ENCODE measurements at regions not wholly inside any gene's neighbourhood (a gene's known extent, or its start where the extent isn't known, plus 50 kb on each side); places are given as distances from the start of the nearest gene placed in this dataset.
"Not testable (repeated sequence)": the region's sequence is repeated elsewhere in the genome, so short reads cannot be mapped to it uniquely, and the experiment has no call there.

DNA sequence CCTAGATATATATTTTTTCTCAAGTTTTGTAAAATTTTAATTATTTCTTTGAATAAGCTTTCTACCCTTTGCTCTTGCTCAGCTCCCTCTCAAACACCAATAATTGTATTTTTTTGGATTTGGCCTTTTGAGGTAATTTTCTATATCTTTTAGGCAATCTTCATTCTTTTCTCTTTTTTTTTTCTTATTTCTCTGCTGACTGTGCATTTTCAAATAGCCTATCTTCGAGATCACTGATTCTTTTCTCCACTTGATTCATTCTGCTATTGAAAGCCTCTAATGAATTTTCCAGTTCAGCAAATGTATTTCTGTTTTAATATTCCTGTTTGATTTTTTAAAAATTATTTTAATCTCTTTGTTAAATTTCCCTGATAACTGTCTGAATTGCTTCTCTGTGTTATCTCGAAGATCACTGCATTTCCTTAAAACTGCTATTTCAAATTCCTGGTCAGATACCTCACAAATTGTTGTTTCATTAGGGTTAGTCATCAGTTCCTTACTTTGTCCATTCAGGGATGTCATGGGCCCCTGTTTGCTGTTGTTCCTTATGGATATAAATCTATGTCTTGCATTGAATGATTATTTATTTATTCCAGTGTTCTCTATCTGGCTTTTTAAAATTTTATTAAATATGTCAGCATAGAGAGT lies 100.1 kb upstream of the UNC5B start:
- ChIA-PET POLR2A (no interaction called here), CTCF (no interaction called here)
- Histone ChIP-seq H3K27me3 (ENCODE audit: control insufficient read depth, insufficient read depth, low read length) (0 out of 2 replicates have a peak, but pooled peaks cover 3% of the 10 kb centered on the region), H3K36me3 (ENCODE audit: control insufficient read depth, insufficient read depth, low read length) (no peaks in the 10 kb centered on the region), H3K4me3 (ENCODE audit: low read depth, low read length) (no peak overlapping the region)
- TF ChIP-seq, protein P1, sequence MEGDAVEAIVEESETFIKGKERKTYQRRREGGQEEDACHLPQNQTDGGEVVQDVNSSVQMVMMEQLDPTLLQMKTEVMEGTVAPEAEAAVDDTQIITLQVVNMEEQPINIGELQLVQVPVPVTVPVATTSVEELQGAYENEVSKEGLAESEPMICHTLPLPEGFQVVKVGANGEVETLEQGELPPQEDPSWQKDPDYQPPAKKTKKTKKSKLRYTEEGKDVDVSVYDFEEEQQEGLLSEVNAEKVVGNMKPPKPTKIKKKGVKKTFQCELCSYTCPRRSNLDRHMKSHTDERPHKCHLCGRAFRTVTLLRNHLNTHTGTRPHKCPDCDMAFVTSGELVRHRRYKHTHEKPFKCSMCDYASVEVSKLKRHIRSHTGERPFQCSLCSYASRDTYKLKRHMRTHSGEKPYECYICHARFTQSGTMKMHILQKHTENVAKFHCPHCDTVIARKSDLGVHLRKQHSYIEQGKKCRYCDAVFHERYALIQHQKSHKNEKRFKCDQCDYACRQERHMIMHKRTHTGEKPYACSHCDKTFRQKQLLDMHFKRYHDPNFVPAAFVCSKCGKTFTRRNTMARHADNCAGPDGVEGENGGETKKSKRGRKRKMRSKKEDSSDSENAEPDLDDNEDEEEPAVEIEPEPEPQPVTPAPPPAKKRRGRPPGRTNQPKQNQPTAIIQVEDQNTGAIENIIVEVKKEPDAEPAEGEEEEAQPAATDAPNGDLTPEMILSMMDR (IDR thresholded peaks at IDR 0.05; ENCODE audit: insufficient read depth, low read depth, low read length), result no peak
- DNase-seq (ENCODE audit: low read depth), result no peak

DNA sequence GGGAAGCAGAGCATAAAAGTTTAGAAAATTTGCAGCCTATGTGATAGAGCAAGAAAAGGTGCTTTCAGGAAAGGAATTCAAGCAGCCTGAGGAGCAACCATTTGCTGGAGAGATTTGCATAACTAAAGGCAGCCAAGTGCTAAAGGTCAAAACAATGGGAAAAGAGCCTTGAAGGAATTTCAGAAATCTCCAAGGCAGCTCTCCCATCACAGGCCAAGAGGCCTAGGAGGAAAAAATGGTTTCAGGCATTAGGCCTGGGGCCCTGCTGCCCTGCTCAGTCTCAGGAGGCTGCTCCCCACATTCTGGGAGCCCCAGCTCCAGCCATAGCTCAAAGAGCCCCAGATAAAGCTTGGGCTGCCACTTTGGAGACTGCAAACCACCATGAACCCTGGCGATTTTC lies 95.9 kb upstream of the UNC5B start:
- DNase-seq (ENCODE audit: low read depth), result no peak
- H3K27me3 ChIP-seq (ENCODE audit: control insufficient read depth, insufficient read depth, low read length), result no peaks in the 10 kb centered on the region
- ChIA-PET POLR2A (no interaction called here), CTCF (no interaction called here)
- H3K4me3 ChIP-seq (ENCODE audit: low read depth, low read length), result no peak overlapping the region
- TF ChIP-seq, protein P1 (IDR thresholded peaks at IDR 0.05; ENCODE audit: insufficient read depth, low read depth, low read length), result no peak
- H3K36me3 ChIP-seq (ENCODE audit: control insufficient read depth, insufficient read depth, low read length), result no peaks in the 10 kb centered on the region

- POLR2A ChIA-PET; CTCF ChIA-PET; H3K27me3 ChIP-seq (ENCODE audit: control insufficient read depth, insufficient read depth, low read length); H3K4me3 ChIP-seq (ENCODE audit: low read depth, low read length); DNase-seq (ENCODE audit: low read depth); H3K36me3 ChIP-seq (ENCODE audit: control insufficient read depth, insufficient read depth, low read length): not testable (repeated sequence)
Measured at GRCh38 chr10:71117589-71117988, 94.8 kb upstream of the UNC5B start.

DNA sequence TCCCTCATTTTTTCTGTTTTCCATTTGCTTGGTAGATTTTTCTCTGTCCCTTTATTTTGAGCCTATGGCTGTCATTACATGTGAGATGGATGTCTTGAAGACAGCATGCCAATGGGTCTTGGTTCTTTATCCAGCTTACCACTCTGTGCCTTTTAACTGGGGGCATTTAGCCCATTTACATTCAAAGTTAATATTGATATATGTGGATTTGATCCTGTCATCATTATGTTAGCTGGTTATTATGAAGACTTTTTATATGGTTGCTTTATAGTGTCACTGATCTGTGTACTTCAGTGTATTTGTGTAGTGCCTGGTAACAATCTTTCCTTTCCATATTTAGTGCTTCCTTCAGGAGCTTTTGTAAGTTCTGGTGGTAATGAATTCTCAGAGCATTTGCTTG lies 89.3 kb upstream of the UNC5B start:
- no peak for DNase-seq (ENCODE audit: low read depth)
- TF ChIP-seq, protein P1 (IDR thresholded peaks at IDR 0.05; ENCODE audit: insufficient read depth, low read depth, low read length), result no peak
- Histone ChIP-seq H3K27me3 (ENCODE audit: control insufficient read depth, insufficient read depth, low read length) (peaks cover 2% of the 10 kb centered on the region; the same call in 1 of the 2 replicates), H3K36me3 (ENCODE audit: control insufficient read depth, insufficient read depth, low read length) (no peaks in the 10 kb centered on the region), H3K4me3 (ENCODE audit: low read depth, low read length) (no peak overlapping the region)
- POLR2A ChIA-PET, result no interaction called here
- CTCF ChIA-PET, result no interaction called here

DNA sequence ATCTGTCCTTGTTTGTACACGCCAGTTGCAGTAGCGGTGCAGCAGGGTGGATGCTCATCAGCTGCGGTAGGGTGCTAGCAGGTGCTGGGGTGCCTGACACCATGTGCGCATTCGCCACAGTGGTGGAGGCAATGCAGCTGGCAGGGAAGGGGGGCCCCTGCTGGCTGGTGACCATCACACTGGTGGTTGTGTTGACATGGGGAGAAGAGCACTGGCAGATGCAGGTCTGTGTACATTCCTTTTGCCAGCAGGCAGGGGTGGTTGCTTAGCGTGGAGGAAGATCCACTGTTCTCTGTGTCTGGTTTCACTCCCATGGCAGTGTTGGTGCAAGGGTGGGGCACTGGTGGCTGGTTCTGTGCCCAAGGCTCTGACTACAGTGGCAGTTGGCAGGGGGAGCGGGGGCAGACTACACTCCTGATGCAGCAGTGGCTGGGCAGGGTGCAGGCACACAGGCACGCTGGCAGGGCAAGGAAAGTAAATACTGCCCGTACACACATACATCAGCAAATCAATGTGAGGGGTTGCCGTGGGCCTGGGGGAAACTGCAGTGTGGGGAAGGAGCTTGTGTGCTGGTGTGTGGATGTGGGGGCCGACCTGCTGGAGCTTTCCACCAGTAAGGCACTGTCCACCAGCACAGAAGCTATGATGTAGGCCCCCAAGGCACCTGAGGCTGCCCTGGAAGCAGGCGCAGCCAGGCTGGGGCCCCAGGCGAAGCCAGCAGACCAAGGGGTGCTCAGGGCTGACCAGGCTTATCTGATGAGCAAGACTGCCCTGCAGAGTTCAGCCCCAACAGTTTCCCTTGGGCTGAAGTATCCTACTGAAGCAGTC lies 87.2 kb upstream of the UNC5B start:
- peaks cover 2% of the 10 kb centered on the region; the same call in 1 of the 2 replicates for H3K27me3 ChIP-seq (ENCODE audit: control insufficient read depth, insufficient read depth, low read length)
- ChIA-PET POLR2A (no interaction called here), CTCF (no interaction called here)
- H3K4me3 ChIP-seq (ENCODE audit: low read depth, low read length), result no peak overlapping the region
- no peaks in the 10 kb centered on the region for H3K36me3 ChIP-seq (ENCODE audit: control insufficient read depth, insufficient read depth, low read length)
- TF ChIP-seq, protein P1 (IDR thresholded peaks at IDR 0.05; ENCODE audit: insufficient read depth, low read depth, low read length), result no peak
- DNase-seq (ENCODE audit: low read depth), result no peak

Data from BJ (cell line).